ENCODE measurements at regions not wholly inside any gene's neighbourhood (a gene's known extent, or its start where the extent isn't known, plus 50 kb on each side); places are given as distances from the start of the nearest gene placed in this dataset.

DNA sequence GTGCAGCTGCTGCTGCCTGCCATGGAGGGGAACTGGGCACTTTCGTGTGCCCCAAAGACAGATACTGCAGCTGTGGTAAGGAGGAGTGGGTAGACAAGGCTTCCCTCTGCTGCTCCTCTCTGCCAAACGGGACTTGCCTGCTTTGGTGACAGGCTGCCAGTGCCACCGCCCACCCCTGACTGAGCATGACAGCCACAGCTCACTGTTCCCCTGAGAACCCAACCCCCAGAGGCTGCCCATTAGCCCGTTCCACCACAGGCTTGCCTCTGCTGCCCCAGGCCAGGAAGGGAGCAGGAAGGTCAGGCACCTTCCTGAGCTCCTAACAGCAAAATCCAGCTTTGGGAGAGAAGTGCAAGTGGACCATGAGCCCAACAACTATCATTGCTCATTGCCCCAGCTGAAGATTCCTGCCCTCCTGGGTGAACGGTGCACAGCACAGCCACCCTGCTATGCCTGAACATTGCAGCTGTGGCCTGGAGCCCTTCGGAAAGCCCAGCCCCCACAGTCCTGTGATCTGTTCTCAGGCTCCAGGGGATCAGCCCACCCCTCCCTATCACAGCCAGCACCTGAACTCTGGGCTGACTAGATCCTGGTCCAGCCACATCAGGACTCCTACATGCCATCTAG is 58.7 kb upstream of the ANTXRL start:
- no peak overlapping the region for H3K4me3 ChIP-seq
- TF ChIP-seq, protein P1, sequence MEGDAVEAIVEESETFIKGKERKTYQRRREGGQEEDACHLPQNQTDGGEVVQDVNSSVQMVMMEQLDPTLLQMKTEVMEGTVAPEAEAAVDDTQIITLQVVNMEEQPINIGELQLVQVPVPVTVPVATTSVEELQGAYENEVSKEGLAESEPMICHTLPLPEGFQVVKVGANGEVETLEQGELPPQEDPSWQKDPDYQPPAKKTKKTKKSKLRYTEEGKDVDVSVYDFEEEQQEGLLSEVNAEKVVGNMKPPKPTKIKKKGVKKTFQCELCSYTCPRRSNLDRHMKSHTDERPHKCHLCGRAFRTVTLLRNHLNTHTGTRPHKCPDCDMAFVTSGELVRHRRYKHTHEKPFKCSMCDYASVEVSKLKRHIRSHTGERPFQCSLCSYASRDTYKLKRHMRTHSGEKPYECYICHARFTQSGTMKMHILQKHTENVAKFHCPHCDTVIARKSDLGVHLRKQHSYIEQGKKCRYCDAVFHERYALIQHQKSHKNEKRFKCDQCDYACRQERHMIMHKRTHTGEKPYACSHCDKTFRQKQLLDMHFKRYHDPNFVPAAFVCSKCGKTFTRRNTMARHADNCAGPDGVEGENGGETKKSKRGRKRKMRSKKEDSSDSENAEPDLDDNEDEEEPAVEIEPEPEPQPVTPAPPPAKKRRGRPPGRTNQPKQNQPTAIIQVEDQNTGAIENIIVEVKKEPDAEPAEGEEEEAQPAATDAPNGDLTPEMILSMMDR (IDR thresholded peaks at IDR 0.05), result no peak
- DNase-seq (ENCODE audit: low spot score), result peak; percentile 65
- H3K27ac ChIP-seq, result no peak overlapping the region

DNA sequence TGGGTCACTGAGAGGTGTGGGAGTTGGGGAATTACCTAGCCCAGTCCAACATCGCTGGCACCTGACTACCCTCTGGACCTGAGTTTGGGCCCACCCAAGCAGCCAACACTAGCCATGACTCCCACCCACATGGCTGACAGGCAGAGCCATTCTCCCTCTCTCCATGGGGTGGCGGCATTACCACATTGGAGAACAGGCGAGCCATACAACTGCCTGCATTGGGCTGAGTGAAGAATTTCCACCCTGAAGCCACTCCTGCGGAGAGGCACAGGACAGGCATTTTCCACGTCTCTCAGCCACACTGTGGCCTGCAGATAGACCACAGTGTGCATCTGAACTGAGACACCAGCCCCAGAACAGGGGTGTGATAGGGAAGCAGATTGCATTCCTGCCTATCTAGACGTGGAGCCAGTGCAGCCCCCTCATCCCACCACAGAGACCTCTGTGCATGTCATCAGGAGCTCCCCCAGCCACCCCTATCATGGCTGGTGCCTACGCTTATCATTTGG is 58.2 kb upstream of the ANTXRL start:
- no peak overlapping the region for H3K4me3 ChIP-seq
- DNase-seq (ENCODE audit: low spot score), result peak; percentile 77
- TF ChIP-seq, protein P1 (IDR thresholded peaks at IDR 0.05), result peak; percentile 93
- no peak overlapping the region for H3K27ac ChIP-seq

DNA sequence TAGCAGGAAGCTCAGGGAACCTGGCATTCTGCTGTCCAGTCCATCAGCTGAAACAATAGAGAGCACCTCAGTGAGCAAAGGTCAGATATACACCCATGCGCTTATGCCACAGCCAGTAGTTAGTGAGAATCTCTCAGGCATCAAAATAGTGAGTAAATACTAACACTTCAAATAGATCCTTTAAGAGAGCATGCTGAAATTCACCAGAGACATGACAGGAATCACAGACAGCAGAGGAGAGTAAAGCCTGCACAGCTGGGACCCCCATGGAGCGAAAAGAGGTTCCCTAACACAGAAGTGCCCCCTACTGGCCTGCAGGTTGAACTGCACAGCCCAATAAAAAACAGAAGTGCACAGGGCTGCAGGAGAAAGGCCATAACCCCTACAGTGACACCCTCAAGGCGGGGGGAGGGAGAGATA is 57.6 kb upstream of the ANTXRL start:
- Histone ChIP-seq H3K4me3 (no peak overlapping the region), H3K27ac (no peak overlapping the region)
- TF ChIP-seq, protein P1 (IDR thresholded peaks at IDR 0.05), result no peak
- DNase-seq (ENCODE audit: low spot score), result peak; percentile 26

DNA sequence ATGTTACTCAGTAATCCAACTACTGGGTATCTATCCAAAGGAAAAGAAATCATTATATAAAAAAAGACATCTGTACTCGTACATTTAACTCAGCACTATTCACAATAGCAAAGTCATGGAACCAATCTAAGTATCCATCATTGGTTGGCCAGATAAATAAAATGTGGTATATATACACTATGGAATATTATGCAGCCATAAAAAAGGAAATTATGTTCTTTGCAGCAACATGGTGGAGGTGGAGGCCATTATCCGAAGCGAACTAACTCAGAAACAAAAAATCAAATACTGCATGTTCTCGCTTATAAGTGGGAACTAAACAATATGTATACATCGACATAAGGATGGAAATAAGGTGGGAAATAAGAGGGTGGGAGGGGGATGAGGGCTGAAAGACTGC is 56.2 kb upstream of the ANTXRL start:
- no peak overlapping the region for H3K27ac ChIP-seq
- TF ChIP-seq, protein P1 (IDR thresholded peaks at IDR 0.05), result no peak
- DNase-seq (ENCODE audit: low spot score), result no peak
- H3K4me3 ChIP-seq, result no peak overlapping the region

DNA sequence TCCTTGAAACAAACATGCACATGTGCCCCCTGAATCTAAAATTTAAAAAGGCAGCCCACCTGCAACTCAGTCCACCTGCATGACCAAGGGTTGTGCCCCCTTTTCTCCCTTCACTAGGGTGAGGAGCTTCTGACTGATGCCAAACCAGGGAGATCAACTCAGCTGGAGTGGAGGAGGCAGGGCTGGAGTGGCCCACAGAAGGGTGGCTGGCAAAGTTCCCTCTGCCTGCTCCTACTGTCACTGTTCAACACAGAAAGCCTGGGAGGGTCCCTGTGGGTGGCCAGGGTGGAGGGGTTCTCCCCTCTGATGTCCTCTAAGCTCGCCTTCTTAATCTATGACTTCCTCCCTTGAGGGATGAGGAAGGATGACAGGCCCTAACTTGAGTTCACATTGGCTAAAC is 55.7 kb upstream of the ANTXRL start:
- TF ChIP-seq, protein P1 (IDR thresholded peaks at IDR 0.05), result no peak
- Histone ChIP-seq H3K27ac (no peak overlapping the region), H3K4me3 (no peak overlapping the region)
- DNase-seq (ENCODE audit: low spot score), result peak; percentile 43

DNA sequence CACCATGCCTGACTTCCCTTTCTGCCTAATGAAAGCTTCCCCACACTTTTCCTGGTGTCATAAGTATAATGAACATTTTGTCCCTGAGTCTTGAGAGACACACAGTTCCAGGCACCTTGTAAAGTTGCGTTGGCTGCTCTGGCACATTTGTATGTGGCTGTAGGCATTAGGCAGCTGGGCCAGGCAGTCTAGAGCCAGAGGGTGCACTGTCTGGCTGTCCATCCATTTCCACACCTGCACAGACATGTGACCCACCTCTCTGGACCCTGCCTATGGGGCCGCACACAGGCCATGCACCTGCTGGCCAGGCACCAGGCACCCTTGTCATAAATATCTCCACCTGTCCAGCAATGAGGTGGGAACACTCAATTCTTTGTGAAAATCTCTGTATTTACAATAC is 54.7 kb upstream of the ANTXRL start:
- peak; percentile 66 for DNase-seq (ENCODE audit: low spot score)
- TF ChIP-seq, protein P1 (IDR thresholded peaks at IDR 0.05), result no peak
- H3K27ac ChIP-seq, result no peak overlapping the region
- no peak overlapping the region for H3K4me3 ChIP-seq

DNA sequence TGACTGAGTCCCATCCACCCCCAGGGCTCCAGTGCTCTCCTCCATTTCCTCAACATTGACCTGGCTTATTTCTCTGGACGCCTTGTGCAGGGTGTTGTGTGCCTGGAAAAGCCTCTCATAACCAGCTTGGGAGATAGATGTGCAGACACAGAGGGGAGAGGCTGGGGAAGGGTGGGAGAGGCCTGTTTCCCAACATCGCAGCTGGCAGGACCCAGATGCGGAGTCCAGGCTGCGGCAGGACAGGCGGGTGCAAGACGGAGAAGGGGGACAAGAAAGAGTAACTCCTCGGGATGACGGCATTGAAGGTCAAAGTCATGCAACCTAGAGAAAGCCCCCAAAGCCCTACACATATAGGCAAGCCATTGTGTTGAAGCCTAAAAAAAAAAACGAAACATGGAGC is 54.1 kb upstream of the ANTXRL start:
- Histone ChIP-seq H3K4me3 (no peak overlapping the region), H3K27ac (no peak overlapping the region)
- TF ChIP-seq, protein P1 (IDR thresholded peaks at IDR 0.05), result no peak
- DNase-seq (ENCODE audit: low spot score), result peak; percentile 19
